ENCODE measurements at regions not wholly inside any gene's neighbourhood (a gene's known extent, or its start where the extent isn't known, plus 50 kb on each side); places are given as distances from the start of the nearest gene placed in this dataset.

- WGBS: 75% methylated on average over 9 of the region's 9 CpGs
- Histone ChIP-seq H3K4me3 (ENCODE audit: low read depth, low read length) (no peak overlapping the region), H3K4me1 (ENCODE audit: insufficient read depth) (no peaks in the 10 kb centered on the region), H3K36me3 (ENCODE audit: insufficient read depth) (no peaks in the 10 kb centered on the region), H3K27ac (ENCODE audit: low read depth) (no peak overlapping the region)
- DNase-seq (ENCODE audit: extremely low spot score): no peak
These were observed 101.2 kb upstream of the SLC2A1 start for GRCh38 chr1:43059640-43060574.

- no peak for DNase-seq (ENCODE audit: extremely low spot score)
- Histone ChIP-seq H3K27ac (ENCODE audit: low read depth) (no peak overlapping the region), H3K4me1 (ENCODE audit: insufficient read depth) (no peaks in the 10 kb centered on the region), H3K36me3 (ENCODE audit: insufficient read depth) (no peaks in the 10 kb centered on the region), H3K4me3 (ENCODE audit: low read depth, low read length) (no peak overlapping the region)
- WGBS: 17% methylated on average over 12 of the region's 12 CpGs
These were observed 100.1 kb upstream of the SLC2A1 start for GRCh38 chr1:43058545-43059360.

GRCh38 chr1:43058056-43058455 lies 99.4 kb upstream of the SLC2A1 start:
- no peak overlapping the region for H3K27ac ChIP-seq (ENCODE audit: low read depth)
- WGBS: 74% methylated on average over 11 of the region's 11 CpGs
- DNase-seq (ENCODE audit: extremely low spot score): no peak

GRCh38 chr1:43057567-43057966 lies 98.9 kb upstream of the SLC2A1 start:
- H3K27ac ChIP-seq (ENCODE audit: low read depth): no peak overlapping the region
- H3K4me3 ChIP-seq (ENCODE audit: low read depth, low read length): no peak overlapping the region
- no peaks in the 10 kb centered on the region for H3K4me1 ChIP-seq (ENCODE audit: insufficient read depth)
- DNase-seq (ENCODE audit: extremely low spot score): no peak
- H3K36me3 ChIP-seq (ENCODE audit: insufficient read depth): no peaks in the 10 kb centered on the region
- WGBS: 96% methylated on average over 7 of the region's 7 CpGs

More at GRCh38 chr1:43058056-43058455, 99.4 kb upstream of the SLC2A1 start:
- Histone ChIP-seq H3K4me3 (ENCODE audit: low read depth, low read length) (no peak overlapping the region), H3K36me3 (ENCODE audit: insufficient read depth) (no peaks in the 10 kb centered on the region), H3K4me1 (ENCODE audit: insufficient read depth) (no peaks in the 10 kb centered on the region)

GRCh38 chr1:43056981-43057391 lies 98.3 kb upstream of the SLC2A1 start:
- no peak overlapping the region for H3K4me3 ChIP-seq (ENCODE audit: low read depth, low read length)
- H3K36me3 ChIP-seq (ENCODE audit: insufficient read depth): no peaks in the 10 kb centered on the region
- no peak overlapping the region for H3K27ac ChIP-seq (ENCODE audit: low read depth)
- H3K4me1 ChIP-seq (ENCODE audit: insufficient read depth): no peaks in the 10 kb centered on the region
- no peak for DNase-seq (ENCODE audit: extremely low spot score)
- WGBS: 29% methylated on average over 4 of the region's 4 CpGs

- no peaks in the 10 kb centered on the region for H3K4me1 ChIP-seq (ENCODE audit: insufficient read depth)
- H3K36me3 ChIP-seq (ENCODE audit: insufficient read depth): no peaks in the 10 kb centered on the region
- DNase-seq (ENCODE audit: extremely low spot score): no peak
- H3K27ac ChIP-seq (ENCODE audit: low read depth): no peak overlapping the region
- WGBS: 66% methylated on average over 5 of the region's 5 CpGs
- no peak overlapping the region for H3K4me3 ChIP-seq (ENCODE audit: low read depth, low read length)
These were observed 97.8 kb upstream of the SLC2A1 start for GRCh38 chr1:43056460-43056859.

GRCh38 chr1:43054961-43055360 lies 96.3 kb upstream of the SLC2A1 start:
- DNase-seq (ENCODE audit: extremely low spot score): no peak
- H3K4me1 ChIP-seq (ENCODE audit: insufficient read depth): no peaks in the 10 kb centered on the region
- WGBS: 92% methylated on average over 2 of the region's 2 CpGs
- H3K27ac ChIP-seq (ENCODE audit: low read depth): no peak overlapping the region
- H3K4me3 ChIP-seq (ENCODE audit: low read depth, low read length): no peak overlapping the region
- H3K36me3 ChIP-seq (ENCODE audit: insufficient read depth): no peaks in the 10 kb centered on the region

GRCh38 chr1:43052786-43053439 lies 94.2 kb upstream of the SLC2A1 start:
- 47% methylated on average over 2 of the region's 2 CpGs for WGBS

GRCh38 chr1:43052322-43052721 lies 93.7 kb upstream of the SLC2A1 start:
- no peak overlapping the region for H3K4me3 ChIP-seq (ENCODE audit: low read depth, low read length)
- H3K27ac ChIP-seq (ENCODE audit: low read depth): no peak overlapping the region
- DNase-seq (ENCODE audit: extremely low spot score): no peak
- H3K4me1 ChIP-seq (ENCODE audit: insufficient read depth): no peaks in the 10 kb centered on the region
- 93% methylated on average over 1 of the region's 1 CpG for WGBS
- H3K36me3 ChIP-seq (ENCODE audit: insufficient read depth): no peaks in the 10 kb centered on the region

More at GRCh38 chr1:43052786-43053439, 94.2 kb upstream of the SLC2A1 start:
- no peak overlapping the region for H3K27ac ChIP-seq (ENCODE audit: low read depth)
- no peak for DNase-seq (ENCODE audit: extremely low spot score)
- no peak overlapping the region for H3K4me3 ChIP-seq (ENCODE audit: low read depth, low read length)
- H3K36me3 ChIP-seq (ENCODE audit: insufficient read depth): no peaks in the 10 kb centered on the region
- no peaks in the 10 kb centered on the region for H3K4me1 ChIP-seq (ENCODE audit: insufficient read depth)

GRCh38 chr1:43049481-43049880 lies 90.8 kb upstream of the SLC2A1 start:
- DNase-seq (ENCODE audit: extremely low spot score): no peak
- H3K4me1 ChIP-seq (ENCODE audit: insufficient read depth): no peaks in the 10 kb centered on the region
- no peaks in the 10 kb centered on the region for H3K36me3 ChIP-seq (ENCODE audit: insufficient read depth)
- H3K27ac ChIP-seq (ENCODE audit: low read depth): no peak overlapping the region
- no peak overlapping the region for H3K4me3 ChIP-seq (ENCODE audit: low read depth, low read length)
- WGBS: 27% methylated on average over 2 of the region's 2 CpGs

- no peak for DNase-seq (ENCODE audit: extremely low spot score)
- no peaks in the 10 kb centered on the region for H3K4me1 ChIP-seq (ENCODE audit: insufficient read depth)
- H3K4me3 ChIP-seq (ENCODE audit: low read depth, low read length): no peak overlapping the region
- H3K36me3 ChIP-seq (ENCODE audit: insufficient read depth): no peaks in the 10 kb centered on the region
- no peak overlapping the region for H3K27ac ChIP-seq (ENCODE audit: low read depth)
- WGBS: 42% methylated on average over 2 of the region's 2 CpGs
These were observed 89.9 kb upstream of the SLC2A1 start for GRCh38 chr1:43048601-43049011.

GRCh38 chr1:43047135-43047534 lies 88.5 kb upstream of the SLC2A1 start:
- no peaks in the 10 kb centered on the region for H3K36me3 ChIP-seq (ENCODE audit: insufficient read depth)
- no peaks in the 10 kb centered on the region for H3K4me1 ChIP-seq (ENCODE audit: insufficient read depth)
- H3K4me3 ChIP-seq (ENCODE audit: low read depth, low read length): no peak overlapping the region
- no peak overlapping the region for H3K27ac ChIP-seq (ENCODE audit: low read depth)
- DNase-seq (ENCODE audit: extremely low spot score): no peak
- WGBS: 94% methylated on average over 1 of the region's 1 CpG

GRCh38 chr1:43044572-43045361 lies 86.1 kb upstream of the SLC2A1 start:
- no peak for DNase-seq (ENCODE audit: extremely low spot score)
- Histone ChIP-seq H3K27ac (ENCODE audit: low read depth) (no peak overlapping the region), H3K4me3 (ENCODE audit: low read depth, low read length) (no peak overlapping the region), H3K36me3 (ENCODE audit: insufficient read depth) (no peaks in the 10 kb centered on the region), H3K4me1 (ENCODE audit: insufficient read depth) (no peaks in the 10 kb centered on the region)
- WGBS: 83% methylated on average over 6 of the region's 6 CpGs
